Kidney capillary endothelial cell (primary cell): ENCODE measurements at regions not wholly inside any gene's neighbourhood (a gene's known extent, or its start where the extent isn't known, plus 50 kb on each side); places are given as distances from the start of the nearest gene placed in this dataset.

ENCODE experiments used
- DNase-seq: peaks from one replicate; pipeline ENCODE4 v3.0.0-alpha.2; 2018; ENCODE audit warnings: low spot score

GRCh38 chr7:130897515-130898419 is 163.8 kb upstream of the KLF14 start:
- no peak for DNase-seq

GRCh38 chr7:130899071-130899560 is 165.1 kb upstream of the KLF14 start:
- no peak for DNase-seq

- DNase-seq: no peak
Observed at GRCh38 chr7:130899638-130900401, 165.8 kb upstream of the KLF14 start.

GRCh38 chr7:130900471-130901076 is 166.6 kb upstream of the KLF14 start:
- no peak for DNase-seq

GRCh38 chr7:130901209-130901783 is 167.3 kb upstream of the KLF14 start:
- DNase-seq: no peak

- no peak for DNase-seq
Observed at GRCh38 chr7:130902755-130903357, 168.8 kb upstream of the KLF14 start.

GRCh38 chr7:130903358-130903974 is 169.5 kb upstream of the KLF14 start:
- peak; percentile 84 for DNase-seq

GRCh38 chr7:130904031-130904757 is 170.2 kb upstream of the KLF14 start:
- DNase-seq: peak; percentile 97

- DNase-seq: no peak
Observed at GRCh38 chr7:130904792-130905191, 170.8 kb upstream of the KLF14 start.

- no peak for DNase-seq
Observed at GRCh38 chr7:130906575-130906974, 172.6 kb upstream of the KLF14 start.

GRCh38 chr7:130907439-130907838 is 173.4 kb upstream of the KLF14 start:
- DNase-seq: no peak

GRCh38 chr7:130908345-130909160 is 174.5 kb upstream of the KLF14 start:
- DNase-seq: no peak

GRCh38 chr7:130909161-130909836 is 175.3 kb upstream of the KLF14 start:
- DNase-seq: no peak

GRCh38 chr7:130909881-130910672 is 176.1 kb upstream of the KLF14 start:
- DNase-seq: peak; percentile 80

GRCh38 chr7:130910949-130911944 is 177.2 kb upstream of the KLF14 start:
- DNase-seq: no peak

- DNase-seq: peak; percentile 71
Observed at GRCh38 chr7:130912082-130912861, 178.3 kb upstream of the KLF14 start.
